Activated T-helper 1 cell treated with Interleukin-2 at 50 U/mL for 16 hours (primary cell): ENCODE measurements at regions not wholly inside any gene's neighbourhood (a gene's known extent, or its start where the extent isn't known, plus 50 kb on each side); places are given as distances from the start of the nearest gene placed in this dataset.

Experiments
- DNase-seq: peaks from one replicate; pipeline ENCODE4 v3.0.0-alpha.2; 2020; ENCODE audit warnings: low read depth

DNA sequence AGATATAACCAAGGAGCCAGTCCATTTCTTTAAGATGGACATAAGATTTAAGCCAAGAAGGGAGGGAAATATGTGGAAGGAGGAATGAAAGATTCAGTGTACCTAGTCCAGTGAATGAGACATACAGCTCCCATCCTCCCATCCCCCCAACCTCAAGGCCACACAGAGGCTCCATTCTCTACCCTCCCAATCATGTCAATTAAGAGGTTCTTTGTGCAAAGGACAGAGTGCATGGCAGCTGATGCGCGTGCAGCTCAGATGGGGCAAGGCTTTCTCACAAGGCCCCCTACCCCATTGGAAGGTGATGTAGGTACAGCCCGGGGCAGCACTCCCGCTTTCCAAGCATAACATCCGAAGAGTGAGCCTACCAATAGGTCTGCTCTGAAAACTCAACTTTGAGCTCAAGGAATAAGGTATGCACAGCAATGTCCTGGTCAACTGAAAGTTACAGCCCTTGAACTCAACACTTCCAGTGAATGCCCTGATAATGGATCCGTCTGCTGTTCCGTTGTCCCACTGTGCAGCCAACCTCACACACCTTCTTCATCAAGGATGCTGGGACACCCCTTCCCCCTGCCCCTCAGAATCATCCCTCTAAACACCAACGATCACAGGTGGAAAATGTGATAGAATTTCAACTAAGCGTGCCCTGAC is 458.1 kb downstream of the SOX9 start:
- DNase-seq = no peak

DNA sequence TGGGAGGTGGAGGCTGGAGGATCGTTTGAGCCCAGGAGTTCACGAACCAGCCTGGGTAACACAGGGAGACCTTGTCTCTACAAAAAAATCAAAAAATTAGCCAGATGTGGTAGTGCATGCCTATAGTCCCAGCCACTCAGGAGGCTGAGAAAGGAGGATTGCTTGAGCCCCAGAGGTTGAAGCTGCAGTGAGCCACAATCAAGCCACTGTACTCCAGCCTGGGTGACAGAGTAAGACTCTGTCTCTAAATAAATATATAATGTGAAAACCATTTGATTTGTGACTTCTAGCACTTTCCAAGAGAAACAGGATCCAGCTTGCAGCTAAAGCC is 459.1 kb downstream of the SOX9 start:
- no peak for DNase-seq

DNA sequence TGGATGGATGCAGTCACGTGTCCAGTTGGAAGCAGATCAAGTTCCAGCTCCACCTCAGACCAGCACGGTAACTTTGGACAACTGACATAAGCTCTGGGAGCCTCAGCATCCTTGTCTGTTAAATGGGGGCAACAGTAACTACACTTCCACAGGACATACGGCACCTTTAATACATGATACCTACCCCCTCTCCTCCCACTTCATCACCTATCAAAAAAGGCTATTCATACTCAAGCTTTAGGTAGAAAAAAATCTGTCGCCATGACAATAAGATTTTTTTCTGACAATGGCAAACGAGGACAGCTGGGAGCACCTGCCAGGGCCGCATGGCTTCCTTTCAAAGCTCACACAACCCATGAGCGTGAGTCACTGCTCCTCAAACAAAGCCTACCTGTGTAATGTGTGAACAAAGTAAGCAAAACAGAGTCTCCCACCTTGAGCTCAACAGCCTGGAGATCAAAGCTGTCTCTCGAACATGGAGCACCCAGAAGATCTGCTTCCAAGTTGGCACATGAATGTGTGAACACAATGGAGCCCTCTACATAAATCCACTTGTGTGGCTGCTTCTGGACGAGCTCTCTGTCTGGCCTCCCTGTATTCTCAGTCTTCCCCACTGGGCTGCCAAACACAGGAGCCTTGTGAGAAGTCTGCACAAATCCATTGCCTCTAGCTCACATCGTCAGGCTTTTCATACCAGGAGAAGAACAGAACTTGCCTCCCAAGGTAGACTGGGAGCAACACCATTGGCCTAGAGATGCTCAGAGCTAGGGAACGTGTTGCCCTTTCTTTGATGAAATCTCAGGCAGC is 459.7 kb downstream of the SOX9 start:
- DNase-seq = no peak

DNA sequence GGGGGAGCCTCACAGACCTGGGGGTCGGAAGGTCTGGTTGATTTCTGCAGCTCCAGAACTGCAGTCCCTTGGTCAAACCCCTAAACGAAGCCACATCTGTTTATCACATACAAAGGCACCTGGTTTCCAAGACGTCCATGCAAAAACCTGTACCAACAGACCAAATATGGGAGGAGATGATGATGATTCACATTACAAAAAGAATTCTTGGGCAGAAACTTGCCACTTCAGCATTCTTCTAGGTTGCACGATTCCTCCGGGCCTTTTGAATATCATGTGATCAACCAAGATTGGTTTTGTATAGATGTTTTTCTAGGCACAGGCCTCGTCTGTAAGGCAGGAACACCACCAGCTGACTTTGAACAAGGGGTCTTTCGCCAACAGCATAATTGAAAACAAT is 466.3 kb downstream of the SOX9 start:
- no peak for DNase-seq

DNA sequence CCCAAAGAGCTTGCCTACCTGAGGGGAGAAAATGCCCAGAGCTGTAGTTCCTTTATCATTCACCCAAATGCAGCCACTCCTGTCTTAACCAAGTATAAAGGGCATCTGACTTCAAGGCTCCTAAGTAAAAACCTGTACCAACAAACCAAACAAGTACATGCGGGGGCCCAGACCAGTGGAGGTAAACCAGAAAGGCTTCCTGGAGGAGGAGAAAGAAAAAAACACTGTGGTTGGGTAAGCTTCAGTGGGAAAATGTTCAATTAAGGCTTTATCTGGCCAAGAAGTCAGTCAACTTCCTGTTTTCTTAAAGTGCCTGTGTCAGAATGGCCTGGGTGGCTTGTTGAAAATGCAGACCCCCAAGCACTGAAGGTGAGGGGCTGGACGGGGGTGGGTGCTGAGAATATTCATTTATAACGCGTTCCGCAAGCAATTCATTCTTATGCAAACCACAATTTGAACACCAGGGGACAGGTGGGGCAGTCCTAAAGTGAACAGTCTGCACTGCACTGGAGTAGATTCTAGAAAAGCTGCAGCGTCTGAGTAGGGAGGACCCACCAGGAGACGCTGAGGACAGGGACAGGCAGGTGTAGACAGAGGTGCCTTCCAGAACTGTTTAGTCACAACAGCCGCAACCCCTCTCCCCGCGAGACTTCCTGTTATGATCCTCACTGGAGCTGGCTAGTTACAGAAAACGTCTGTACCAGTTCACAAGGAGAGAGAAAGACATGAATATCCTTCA is 467.1 kb downstream of the SOX9 start:
- no peak for DNase-seq

DNA sequence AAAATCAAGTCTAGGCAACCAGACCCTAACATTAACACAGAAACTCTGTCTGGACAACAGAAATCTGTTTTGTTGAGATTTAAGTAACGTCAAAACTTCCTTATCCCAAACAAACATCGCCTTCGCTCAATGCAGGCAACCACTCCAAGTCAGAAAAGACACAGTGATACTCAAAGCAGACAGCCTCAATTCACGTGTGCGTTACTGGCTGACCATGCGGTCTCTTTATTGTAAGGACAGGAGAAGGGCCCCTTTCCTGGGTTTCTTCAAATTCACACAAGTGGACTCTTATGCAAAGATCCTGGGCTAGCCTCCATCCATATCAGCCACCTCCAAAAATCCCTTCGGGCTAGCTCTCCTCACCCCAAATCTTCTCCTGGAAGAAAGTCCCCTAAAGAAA is 467.7 kb downstream of the SOX9 start:
- DNase-seq = no peak

DNA sequence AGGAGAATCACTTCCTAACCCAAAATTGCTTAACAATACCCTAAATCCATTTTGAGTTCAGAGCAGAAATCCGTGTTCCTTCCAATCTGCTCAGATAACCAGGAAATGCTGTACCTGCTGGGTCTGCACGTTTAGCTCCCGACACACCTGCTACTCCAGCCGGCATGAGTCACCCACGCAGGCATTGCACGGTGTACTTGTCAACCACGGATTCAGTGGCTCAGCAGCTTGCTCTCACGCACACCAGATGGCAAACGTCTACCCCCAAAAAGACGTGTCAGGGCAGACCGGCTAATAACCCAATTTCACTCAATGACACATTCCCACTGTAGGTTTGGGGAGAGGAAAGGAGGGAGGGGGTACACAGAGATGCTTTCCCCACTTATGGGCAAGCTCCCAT is 468.1 kb downstream of the SOX9 start:
- DNase-seq = no peak

DNA sequence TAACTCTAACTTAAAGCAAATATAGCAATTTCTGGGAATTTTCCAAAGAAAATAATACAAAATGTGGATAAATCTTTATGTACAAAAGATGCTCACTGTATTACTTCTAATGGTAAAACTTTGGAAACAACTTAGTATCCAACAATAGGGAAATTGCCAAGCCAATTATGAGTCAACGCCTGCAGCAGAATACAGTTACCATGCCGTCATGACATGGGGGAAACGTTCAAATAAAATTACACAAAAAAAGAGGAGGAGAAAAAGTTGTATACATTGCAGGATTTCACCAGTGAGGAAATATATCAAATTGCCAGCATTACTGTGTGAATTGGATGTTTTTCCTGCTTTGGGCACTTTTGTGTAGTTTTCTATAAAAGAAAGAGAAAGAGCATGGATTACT is 469.6 kb downstream of the SOX9 start:
- DNase-seq = no peak

DNA sequence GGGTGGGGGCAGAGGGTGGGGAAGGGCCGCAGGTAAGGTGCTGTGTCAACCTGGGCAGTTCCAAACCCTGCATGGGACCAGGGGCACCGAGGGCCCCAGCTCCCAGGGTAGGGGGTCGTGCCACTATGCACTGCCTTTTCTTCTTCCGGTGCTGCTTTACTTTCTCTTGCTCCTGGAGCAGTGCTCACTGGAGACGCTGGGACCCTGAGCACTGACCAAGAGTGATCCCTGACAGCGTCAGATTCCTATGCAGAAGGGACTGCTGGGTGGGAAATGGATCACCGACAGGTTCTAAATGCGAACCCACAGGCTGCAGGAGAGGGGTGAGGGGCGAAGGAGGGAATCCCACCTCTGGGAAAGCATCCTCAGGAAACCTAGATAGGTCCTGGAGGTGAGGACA is 470.1 kb downstream of the SOX9 start:
- no peak for DNase-seq

DNA sequence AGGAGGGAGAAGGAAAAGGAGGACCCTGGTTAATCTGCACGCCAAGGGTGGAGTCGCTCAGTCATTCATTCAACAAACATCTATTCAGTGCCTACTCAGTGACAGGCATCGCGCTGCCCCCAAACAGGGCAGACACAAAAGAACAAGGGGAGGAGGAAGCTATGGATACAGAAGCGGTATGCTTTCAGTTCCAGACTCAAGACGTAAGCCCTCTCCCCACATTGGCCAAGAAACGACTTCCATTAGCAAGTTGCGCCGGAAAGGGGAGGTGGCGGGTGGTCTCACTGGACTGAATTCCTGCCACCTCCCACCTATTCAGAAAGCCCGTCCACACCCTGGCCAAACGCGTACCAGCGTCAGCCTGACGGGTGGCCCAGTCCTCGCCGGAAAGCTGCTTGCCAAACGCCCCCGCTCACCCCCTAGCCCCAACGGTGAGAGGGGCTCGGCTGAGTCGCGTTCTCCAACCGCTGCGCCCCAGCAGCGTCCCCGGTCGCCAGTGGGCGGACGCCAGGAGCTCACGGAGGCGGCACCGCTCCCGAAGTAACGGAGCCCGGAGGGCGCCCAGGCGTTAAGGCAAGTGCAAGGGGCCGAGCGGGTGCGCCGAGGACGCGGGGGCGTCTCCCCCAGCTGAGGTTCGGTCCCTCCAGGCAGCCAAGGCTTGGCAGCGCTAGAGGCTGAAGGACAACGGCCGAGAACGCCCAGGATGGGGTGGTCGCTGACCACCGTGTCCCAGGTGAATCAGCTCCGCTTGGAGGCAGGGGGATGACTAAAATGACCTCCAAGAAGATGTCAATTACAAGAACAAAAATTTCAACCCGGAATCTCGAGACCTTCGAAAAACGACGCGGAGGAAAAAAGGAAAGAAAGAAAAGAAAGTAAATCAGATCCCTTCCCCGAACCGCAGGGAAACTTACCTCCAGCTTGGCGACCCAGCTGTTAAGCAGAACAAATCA is 470.7 kb downstream of the SOX9 start:
- DNase-seq = no peak

DNA sequence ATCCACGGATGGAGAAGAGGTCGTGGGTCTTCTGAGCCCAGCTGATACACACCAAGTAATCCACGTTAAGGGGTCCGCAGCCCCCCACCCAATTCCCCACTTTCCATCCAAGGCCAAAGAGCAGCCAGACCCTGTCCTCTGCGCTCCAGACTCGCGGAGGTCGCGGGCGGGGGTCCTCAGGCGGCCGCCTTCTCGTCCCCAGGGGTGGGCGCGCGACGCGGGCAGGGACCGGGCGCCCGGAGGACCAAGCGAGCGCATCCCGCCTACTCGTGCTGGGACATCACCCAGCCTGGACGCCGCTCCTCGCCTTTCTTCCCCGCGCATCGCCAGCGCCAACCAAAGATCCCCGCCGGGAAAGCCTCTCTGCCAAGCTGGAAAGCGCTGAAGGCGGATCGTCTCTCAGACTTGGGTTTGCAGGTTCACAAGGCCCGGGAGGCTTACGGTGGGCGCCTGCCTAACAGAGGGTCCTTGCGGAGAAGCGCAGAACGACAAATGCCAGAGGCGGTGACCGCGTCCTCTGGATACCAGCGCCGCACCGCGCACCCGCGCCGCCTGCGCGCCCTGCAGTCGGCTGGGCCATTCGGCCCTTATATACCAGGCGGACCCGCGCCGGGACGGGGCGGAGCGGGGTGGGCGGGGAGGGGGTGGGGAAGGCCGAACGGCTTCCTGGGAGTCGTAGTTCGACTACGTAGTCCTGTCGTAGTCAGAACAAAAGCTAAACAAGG is 471.6 kb downstream of the SOX9 start:
- peak; percentile 3 for DNase-seq

DNA sequence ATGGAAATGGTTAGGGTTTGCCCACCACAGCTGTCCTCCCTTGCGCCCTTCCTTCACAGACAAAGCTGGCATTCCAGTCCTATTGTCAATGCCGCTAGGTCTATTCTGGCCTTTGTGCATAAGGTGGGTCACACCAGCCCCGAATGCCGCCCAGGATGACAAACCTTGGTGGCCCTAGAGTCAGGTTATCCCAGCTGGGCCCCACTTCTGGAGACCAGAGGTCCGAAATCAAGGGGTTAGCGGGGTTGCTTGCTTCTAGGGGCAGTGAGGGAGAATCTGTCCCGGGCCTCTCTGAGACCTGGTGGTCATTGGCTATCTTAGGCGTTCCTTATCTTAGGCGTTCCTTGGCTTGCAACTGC is 472.1 kb downstream of the SOX9 start:
- no peak for DNase-seq

DNA sequence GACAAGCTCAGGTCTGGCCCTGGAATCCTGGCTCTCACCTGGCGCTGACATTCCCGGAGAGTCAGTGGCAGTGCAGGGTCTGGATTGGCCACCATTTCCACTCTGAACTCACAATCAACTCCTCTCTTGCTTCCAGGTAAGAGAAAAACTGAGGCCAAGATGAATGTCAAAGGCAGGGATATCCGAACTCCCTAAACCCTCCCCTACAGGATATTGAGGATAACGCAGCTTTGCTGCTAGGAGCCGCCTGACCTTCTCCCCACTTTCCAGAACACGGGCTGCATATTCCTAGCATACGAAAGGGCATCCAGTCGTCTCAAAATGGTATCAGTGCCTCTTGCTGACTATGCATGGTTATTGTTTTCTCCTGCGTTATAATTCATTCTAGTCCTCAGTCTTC is 473.4 kb downstream of the SOX9 start:
- DNase-seq = no peak
